ENCODE measurements at regions not wholly inside any gene's neighbourhood (a gene's known extent, or its start where the extent isn't known, plus 50 kb on each side); places are given as distances from the start of the nearest gene placed in this dataset.

DNA sequence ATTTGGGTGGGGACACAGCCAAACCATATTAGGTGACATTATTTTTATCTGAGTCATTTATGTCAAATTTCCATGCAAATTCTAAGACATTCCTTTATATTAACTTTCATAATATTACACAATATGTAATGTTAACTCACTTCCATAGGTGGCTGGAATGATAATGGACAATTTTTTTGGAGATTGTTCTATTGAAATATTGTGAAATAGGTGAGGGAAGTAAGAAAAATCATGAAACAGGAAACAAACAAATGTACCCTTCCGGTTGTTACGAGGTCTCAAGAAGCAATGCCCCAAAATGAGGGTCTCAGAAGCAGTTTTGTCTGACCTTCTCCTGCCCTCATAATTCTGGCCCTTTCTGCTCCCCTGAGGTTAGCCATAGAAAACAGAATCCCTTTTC, 306.5 kb downstream of the HDGFL1 start:
- no peak for DNase-seq (ENCODE audit: low read depth in 2 of 3, low spot score in 2 of 3)

DNA sequence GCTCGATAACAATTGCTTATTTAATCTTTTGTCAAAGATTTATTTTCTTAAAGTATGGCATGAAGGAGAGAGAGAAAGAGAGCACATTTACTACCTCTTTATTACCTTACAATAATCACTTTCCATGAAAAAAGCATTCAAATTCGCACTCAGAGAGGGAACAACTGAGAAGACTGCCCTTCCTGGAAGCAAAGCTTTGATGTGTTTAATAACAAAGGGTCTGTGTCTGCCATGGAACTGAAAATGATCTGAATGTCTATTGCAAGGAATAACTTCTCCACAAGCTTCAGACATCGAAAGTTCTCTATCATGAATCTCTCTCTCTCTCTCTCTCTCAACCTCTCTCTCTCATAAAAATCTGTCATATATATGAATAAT, 308.9 kb downstream of the HDGFL1 start:
- DNase-seq (ENCODE audit: low read depth in 2 of 3, low spot score in 2 of 3), result no peak

DNA sequence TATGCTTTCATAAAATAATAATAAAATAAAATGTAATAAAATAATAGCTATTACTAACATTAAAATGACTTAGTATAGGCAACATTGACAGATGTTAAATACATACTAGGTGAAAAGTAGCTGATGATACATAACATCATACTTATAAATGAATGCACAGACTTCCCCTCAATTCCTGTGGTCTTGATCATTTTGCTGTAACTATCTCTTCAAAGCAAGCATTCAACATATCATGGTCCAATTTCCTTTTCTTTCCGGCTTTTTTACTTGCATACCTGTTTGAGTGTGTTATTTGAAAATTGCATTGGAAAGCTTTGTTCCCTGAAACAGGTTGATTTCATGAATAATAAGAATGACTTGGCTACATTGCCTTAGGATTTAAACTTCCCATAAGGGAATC, 309.3 kb downstream of the HDGFL1 start:
- no peak for DNase-seq (ENCODE audit: low read depth in 2 of 3, low spot score in 2 of 3)

DNA sequence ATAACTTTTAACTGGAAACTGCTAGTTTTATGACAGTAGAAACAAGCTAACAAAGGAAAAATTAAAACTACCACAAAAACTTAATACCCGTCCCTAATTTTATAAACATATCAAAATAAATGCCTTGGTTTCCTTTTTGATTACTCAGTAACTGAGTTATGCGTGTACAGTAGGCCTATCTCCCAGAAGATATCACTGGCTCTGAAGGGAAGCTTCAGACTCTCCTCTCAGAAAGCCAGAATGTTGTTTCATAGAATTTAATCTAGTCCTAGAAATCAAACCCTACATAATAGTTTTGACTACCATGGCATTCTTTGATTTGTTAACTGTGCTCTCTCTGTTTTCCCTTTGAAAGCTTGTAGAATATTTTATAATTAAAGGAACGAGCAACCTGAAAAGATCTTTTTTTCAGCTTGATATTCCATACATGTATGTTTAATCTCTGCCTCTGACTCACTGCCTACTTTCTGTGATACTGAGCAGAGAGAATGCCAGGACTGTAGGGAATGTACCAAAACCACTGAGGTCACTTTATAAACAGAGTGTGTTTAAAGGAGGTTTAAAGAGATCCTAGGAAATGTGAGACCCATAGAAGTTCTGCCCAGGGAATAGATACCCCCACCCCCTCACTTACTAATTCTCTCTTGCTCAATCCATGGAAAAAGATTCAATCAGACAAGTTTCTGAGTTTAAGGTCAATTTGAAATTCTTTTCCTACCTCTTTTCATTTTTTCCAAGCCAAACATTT, 311.5 kb downstream of the HDGFL1 start:
- no peak for DNase-seq (ENCODE audit: low read depth in 2 of 3, low spot score in 2 of 3)

DNA sequence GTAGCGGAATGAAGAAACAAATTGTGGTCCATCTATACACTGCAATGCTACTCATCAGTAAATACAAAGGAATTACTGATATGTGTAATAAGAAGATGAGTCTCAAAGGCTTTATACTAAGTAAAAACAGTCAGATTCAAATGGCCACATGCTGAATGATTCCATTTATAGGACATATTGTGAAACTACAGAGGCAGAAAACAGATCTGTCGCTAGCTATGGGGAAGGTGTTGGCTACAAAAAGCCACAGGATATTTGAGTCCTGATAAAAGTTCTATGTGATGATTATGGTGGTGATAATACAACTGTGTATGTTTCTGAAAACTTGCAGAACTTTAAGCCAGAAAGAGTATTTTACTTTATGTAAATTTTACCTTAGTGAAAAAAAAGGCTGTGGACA, 313.2 kb downstream of the HDGFL1 start:
- no peak for DNase-seq (ENCODE audit: low read depth in 2 of 3, low spot score in 2 of 3)

DNA sequence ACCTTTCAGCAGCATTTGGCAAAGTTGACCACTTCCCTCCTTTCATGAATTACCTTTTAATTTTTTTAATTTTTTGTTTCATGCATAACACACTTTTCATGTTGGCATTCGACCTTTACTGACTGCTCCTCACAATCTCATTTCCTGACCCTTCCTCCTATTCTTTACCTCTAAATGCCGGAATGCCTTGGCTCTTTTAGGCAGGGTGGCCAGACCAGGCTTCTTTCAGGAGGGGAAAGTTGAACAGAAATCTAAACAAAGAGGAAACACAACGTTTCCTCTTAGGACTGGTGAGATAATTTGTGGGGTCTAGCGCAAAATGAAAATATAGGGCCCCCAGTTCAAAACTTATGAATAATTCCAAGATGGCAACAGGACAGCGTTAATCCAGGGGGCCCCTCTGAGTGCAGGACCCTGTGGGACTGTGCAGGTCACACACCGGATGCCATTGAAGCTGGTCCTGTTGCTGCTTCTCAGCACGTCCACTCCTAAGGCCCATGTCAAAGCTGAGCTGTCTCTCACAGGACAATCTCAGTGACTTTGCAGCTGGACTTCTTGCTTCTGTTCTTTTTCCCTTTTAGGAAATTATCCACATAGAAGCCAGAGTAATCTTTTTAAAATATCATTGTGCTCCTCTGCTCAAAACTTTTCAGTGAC, 313.8 kb downstream of the HDGFL1 start:
- peak in 2 of 3 donors; percentile 20 to 23 for DNase-seq (ENCODE audit: low read depth in 2 of 3, low spot score in 2 of 3)

DNA sequence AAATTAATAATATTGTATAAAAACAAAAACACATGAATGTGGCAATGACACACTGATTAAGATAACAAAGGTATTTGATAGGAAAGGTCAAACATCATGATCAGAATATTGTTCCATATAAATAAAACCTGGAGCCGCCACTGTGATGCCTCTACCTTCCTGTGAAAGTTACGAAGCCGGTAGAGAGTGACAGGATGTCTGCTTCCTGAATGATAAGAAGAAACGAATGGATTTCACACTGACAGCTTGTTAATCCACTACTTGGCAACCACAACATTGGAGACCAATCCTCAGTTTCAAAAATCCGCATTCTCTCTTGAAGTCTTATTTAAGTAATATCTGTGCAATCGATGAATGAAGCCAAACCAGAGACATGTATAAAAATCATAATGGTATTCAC, 315.1 kb downstream of the HDGFL1 start:
- DNase-seq (ENCODE audit: low read depth in 2 of 3, low spot score in 2 of 3), result peak in 2 of 3 donors; percentile 67 to 85

DNA sequence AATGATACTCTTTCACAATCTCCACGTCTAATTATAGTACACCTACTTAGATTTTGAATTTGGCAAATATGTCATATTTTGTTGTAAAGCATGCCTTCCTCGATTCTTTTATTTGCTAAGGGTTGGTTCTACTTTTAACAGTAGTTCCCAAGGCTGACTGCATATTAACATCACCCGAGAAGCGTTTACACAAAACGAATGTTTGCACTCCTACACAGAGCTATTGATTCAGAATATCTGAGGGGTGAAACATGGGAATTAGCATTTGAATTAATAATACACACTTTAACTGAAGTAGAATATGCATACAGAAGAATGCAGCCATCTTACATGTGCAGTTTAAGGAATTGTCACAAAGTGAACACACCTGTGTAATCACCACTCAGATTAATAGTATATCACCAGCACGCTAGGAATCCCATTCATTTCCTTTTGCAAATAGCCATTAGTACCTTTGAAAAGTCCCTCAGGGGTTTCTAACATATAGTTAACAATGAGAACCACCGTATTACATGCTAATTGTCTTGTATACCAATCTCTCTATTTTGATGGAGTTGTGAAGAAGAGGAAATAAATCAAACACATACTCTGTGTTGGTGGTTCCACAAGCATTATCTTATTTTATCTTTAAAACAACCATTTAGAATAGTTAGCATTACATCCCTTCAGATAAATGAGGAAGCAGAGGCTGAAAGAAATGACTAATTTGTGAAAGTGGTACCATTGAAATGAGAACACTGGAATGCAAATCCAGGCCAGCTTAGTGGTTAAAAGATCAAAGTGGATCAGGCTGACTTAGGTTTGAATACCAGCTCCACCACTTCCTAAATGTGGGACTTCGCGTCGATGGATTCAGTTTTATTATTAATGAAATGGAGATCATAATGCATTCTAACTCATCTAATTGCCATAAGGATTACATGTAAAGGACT, 317.6 kb downstream of the HDGFL1 start:
- DNase-seq (ENCODE audit: low read depth in 2 of 3, low spot score in 2 of 3), result peak in 1 of 3 donors; percentile 11

DNA sequence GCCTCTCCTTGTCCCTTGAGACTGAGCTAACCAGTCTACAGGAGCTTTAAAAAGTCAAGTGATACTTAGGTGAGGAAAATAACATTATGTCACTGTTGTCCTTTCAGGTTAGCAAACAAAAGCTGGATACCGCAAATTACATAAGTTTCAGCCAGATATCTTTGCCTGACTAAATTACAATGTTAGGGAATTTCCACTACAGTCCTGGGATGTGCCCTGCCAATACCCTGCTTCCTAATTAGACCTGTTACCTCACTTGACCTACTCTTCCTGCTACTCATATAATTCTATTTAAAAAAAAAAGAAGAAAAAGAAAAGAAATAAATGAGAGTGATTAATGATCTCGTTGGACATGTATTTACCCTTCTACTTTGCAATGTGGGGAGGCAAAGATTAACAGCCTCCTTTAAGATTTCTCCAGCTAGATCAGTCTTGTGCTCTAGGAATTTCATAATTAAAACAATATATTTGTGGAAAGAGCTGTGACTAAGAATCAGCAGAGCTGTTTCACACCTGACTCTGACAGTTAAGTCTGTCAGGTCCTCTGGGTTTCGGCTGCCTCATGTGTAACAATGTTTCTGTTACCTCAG, 318.9 kb downstream of the HDGFL1 start:
- no peak for DNase-seq (ENCODE audit: low read depth in 2 of 3, low spot score in 2 of 3)

DNA sequence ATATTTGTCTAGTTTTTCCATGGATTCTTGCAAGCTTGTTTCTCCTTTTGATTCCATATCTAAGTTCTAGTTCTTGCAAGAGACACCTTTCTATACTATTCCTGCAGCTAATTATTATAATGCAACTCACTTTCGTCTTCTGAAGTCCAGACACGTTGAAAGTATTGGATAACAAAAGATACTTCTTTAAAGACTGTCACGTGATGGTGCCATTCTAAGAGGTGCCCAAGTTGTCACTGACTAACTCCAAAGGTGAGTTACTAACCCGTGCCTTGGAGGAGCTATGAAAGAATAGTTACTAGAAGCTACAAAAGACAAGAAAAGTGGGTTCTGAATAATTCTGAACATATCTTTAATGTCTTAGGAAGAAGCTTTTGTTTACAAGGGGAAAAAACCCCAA, 322.6 kb downstream of the HDGFL1 start:
- no peak for DNase-seq (ENCODE audit: low read depth in 2 of 3, low spot score in 2 of 3)

DNA sequence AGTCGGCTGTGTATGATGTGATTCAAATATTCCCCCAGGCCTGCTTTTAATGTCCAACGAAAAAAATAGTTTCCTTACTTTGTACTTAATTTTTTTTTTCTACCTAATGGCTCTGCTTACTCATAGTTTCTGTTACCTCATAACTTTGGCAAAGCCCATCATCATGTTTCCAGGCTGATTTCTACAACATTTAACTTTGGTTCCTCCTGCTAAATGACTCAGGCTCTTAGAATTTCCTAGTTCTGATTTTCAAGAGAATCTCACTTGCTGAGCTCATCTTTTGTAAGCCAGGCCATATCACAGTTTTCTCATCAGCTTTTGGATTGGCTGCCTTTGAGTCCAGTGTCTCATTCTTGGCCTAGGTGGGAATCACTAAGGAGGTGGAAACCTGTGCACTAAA, 323.1 kb downstream of the HDGFL1 start:
- DNase-seq (ENCODE audit: low read depth in 2 of 3, low spot score in 2 of 3), result peak in 2 of 3 donors; percentile 58 to 86

DNA sequence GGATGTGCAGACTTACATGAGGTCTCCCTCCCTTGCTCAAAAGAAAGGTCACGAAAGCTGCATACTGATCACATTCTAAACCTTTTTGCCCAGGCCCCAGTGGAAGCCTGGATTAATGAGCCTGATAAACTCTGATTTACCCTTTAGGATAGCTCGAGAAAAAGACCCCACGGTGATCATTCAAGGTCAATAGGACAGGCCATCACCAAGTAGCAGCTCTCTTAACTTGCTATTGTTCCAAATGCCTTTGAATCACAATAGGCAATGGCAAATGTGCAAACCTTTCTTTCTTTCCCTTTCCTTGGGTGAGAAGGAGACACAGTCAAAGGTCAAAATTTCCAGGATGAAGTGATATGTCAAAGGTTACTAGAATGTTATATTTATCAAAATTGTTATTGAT, 327.3 kb downstream of the HDGFL1 start:
- DNase-seq (ENCODE audit: low read depth in 2 of 3, low spot score in 2 of 3), result no peak

DNA sequence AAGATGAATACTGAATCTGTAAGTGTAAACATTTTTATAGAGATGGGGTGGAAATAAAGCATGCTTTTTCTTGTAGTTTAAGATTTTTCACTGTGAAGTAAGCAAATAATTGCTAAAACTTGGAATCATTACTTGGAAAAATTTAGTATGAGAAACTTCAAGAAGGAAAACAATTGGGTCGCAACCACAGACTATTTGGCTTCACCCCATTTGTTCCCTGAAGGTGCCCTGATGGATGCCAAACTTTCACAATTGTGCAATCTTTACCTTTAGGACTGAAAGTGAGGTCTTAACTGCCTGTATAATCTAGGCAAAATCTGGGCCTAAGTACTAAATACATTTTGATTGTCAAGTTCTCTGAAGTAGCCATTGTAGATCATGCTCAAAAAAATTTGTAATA, 330.1 kb downstream of the HDGFL1 start:
- no peak for DNase-seq (ENCODE audit: low read depth in 2 of 3, low spot score in 2 of 3)

DNA sequence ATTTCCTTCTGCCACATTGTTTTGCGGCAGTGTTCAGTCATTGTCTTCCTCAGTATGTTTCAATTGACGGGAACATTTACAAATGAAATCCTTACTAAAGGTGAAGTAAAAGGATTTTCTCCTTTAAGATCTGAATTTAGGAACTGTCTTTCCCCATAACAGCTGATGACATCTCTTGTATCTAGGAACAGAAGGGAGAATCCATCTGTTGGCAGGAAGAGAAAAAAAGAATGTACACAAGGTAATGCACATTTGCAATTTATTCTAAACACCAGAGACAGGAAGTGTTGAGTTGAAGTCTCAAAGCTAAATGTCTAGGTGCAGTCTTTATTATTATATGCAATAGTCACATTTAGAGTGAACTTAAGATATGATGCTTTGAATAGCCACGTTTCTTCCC, 334.5 kb downstream of the HDGFL1 start:
- DNase-seq (ENCODE audit: low read depth in 2 of 3, low spot score in 2 of 3), result no peak

DNA sequence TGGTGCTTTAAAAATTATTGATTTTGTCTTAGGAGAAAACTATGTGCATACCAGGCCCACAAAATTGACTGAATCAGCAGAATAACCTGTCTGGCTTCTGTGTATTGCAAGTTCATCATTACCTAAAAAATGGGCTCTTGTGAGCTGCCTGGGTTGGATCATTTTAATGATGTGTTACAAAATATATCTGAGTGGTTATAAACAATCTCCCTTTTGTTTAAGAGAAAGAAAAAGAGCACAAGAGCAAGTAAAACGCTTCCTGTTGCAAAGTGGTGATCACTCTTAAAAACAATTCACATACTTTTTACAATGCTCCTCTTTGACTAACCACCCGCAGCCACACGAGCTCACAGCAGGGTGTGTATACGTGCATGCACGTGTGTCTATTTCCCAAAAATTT, 335.1 kb downstream of the HDGFL1 start:
- DNase-seq (ENCODE audit: low read depth in 2 of 3, low spot score in 2 of 3), result no peak

DNA sequence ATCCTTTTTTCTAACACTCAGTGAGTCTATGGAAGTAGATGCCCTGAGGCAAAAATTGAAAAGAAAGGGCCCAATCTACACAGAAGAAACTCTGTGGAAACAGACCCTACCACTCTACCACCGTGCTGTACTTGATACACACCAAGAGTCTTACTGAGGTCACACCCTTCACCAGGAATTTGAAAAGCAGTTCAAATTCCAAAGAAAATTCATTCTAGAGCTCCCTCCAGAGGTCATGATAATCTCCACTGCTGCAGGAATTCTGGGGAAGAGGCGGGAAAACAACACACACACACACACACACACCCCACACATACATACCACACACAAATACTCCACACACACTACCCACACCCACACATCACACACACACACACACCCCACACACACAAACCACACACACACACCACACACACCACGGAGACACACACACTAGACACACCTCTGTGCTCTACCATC, 336.8 kb downstream of the HDGFL1 start:
- DNase-seq (ENCODE audit: low read depth in 2 of 3, low spot score in 2 of 3), result no peak

DNA sequence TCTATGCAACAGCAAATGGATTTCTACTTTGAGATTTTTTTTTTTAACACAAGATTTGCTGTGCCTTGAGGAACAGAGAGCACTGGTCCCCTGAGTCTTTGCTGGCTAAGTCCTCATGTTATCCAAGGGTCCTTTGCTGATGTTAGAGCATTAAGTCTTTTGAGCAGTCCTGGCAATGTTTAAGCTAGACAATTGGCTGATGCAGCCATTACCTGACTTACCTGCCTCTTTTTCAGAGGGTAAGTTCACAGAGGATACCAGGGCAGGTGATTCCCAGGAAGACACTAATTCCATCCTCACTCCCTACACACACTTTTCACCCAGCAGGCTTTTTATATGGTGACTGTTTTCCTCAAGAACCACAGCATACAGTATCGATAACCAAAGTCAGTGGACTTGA, 337.7 kb downstream of the HDGFL1 start:
- DNase-seq (ENCODE audit: low read depth in 2 of 3, low spot score in 2 of 3), result no peak

DNA sequence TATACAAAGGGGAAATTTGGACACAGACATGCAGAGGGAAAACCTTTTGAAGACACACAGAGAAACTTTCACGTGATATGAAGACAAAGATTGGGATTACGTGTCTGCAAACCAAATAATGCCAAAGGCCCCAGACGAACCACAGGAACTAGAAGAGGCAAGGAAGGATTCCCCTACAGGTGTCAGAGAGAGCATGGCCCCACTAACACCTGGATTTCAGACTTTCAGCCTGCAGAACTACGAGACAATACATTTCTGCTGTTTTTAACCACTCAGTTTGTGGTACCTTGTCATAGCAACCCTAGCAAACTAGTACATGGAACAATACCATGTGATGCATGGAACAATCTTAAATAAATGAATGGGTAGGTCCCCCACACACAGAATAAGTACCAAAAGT, 341.0 kb downstream of the HDGFL1 start:
- DNase-seq (ENCODE audit: low read depth in 2 of 3, low spot score in 2 of 3), result no peak

DNA sequence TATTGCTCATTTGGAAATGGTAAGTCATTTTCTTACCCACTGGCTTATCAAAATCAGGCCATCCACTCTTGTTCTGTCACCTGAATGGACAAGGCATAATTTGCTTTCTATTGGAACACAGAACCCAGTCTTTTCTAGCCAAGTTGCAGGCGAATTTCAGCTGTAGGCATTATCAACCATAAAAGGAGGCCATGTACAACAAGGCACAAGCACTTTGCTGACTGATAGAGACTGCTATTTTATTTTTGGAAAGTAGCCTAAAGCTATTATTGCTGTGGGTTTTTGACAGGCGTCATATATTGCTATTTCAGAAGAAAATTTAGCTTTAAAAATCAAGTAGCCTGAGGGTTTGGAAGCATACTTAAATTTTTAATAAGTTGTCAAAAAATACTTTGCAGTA, 344.2 kb downstream of the HDGFL1 start:
- DNase-seq (ENCODE audit: low read depth in 2 of 3, low spot score in 2 of 3), result no peak

DNA sequence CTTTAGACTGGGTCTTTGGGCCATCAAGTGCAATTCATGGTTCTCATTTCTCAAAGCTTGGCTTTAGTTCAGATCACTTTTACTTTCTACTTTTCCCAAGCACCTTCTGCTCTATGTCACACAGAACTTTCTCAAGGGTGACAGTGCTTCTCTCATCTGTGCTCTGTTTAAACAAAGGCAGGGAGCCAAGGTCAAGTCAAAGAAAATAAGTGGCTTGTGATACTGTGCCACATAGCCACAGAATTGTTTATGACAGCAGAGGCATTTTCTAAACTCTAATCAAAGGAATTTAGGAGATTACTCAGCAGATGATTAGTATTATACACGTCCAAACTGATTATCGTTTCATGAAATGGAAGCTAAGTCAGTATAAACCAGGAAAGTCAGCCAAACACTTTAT, 348.0 kb downstream of the HDGFL1 start:
- no peak for DNase-seq (ENCODE audit: low read depth in 2 of 3, low spot score in 2 of 3)

DNA sequence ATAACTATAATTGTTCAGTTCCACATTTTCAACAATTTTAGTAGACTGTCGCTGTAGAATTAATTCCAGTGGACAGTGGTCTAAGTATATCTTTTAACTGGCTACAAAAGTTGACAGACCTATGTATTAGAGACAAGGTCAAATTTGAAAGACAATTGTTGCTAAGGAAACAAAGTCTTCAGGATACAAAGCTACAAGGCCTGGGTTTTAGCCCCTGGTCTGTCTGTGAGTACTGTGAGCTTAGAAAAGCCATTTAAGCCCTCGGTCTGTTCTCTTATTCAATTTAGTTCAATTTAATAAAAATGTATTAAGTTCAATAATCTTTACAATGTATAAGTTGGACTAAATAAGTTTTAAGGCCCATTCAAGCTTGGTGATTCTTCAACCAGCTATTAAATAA, 352.5 kb downstream of the HDGFL1 start:
- DNase-seq (ENCODE audit: low read depth in 2 of 3, low spot score in 2 of 3), result no peak

All from hematopoietic multipotent progenitor cell (in vitro differentiated cells).